IPS-NIHi11 (cell line): ENCODE measurements at regions not wholly inside any gene's neighbourhood (a gene's known extent, or its start where the extent isn't known, plus 50 kb on each side); places are given as distances from the start of the nearest gene placed in this dataset.

Experiments used
- DNase-seq: peaks from one replicate; pipeline ENCODE4 v3.0.0; 2012; ENCODE audit warnings: mixed read lengths, low spot score

DNA sequence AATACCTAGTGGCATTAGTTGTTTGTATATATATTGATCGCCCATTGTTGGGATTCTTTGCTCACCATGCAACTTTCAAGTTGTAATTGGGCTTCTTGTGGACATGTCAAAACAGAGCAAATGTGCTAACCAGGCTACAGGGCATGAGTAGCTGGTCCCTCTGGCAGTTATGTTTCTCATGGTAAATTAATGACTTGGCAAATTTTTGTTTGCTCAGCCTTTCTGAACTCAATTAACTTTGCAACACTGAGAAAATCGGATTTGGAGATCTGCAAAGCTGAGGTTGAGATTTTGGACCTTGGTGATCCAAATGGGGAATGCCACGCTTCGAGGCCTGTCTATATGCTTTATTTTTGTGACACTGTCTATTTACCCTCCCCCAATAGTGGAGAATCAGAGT, 138.5 kb upstream of the PIRT start:
- no peak for DNase-seq

DNA sequence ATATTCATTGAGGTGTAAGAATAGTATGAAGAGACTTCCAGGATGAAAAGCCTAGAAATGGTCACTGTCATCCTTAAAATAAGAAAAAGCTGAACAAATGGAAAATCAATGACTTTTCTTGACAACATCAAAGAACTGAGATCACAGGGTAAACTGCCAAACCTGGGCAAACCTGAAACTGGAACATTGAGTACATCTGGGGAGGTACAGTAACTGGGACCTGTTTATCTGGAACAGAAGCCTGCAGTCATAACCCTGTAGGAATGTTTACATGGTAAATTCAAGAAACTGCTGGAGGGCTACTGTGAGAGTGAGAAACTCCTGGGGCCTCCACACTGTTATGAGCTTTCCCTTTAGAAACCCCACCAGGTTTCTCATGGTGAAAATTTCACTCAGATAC, 130.1 kb upstream of the PIRT start:
- DNase-seq = no peak

DNA sequence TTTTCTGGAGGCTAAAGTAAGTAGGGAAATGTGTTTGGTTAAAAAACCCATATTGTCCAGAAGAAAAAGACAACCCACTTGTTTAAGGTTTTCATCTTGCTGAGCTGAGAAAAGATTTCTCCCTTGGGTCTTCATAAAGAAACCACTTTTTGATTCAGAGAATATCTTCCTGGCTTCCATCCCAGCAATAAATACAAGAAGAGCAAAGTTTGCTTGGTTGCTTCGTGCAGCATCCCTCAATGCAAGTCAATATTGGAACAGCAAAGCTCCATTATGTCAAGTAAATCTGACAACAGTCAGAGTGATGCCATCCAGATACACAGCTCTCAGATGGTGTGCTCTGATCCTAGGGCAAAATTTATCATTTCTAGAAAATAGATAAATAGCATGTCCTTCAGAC, 118.9 kb upstream of the PIRT start:
- DNase-seq = no peak

- DNase-seq = no peak
Observed at GRCh38 chr17:10944819-10945218, 106.9 kb upstream of the PIRT start.

DNA sequence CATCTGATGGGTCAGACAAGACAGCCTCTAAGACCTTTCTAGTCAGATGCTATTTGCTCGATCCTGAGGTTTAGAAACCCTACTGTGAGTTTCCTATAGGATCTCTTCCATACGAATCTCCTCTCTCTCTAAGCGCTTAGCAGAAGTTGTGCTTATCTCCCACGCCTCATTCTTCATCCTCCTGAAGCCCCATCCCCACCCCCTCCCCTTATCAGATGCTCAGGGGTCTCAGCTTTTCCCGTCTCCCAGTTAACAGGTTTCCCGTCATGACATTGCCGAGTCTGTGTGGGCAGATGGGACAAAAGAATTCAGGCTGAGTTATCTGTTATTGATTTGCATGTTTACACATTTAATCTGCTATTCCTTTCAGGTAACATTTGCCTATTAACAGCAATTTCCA, 99.0 kb upstream of the PIRT start:
- no peak for DNase-seq

- DNase-seq = no peak
Observed at GRCh38 chr17:10932938-10933337, 95.1 kb upstream of the PIRT start.

- no peak for DNase-seq
Observed at GRCh38 chr17:10931133-10931532, 93.2 kb upstream of the PIRT start.

DNA sequence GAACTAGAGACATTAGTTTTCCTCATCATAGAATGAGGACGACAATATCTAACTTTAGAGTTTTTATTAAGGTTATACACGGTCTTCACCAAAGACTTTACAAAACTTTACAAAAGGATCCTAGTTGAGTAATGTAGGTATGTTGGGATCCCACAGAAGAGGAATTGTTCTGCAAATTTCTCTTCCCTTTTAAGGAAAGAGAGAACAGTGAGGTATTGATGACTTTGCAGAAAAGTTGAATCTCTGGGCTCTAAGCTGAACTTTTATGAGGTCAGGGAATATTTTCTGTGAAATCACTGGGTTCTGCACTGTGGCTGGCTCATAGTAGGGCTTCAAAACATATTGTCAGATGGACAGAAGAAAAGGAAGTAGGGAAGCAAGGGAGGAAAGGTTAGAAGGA, 89.8 kb upstream of the PIRT start:
- DNase-seq = no peak

DNA sequence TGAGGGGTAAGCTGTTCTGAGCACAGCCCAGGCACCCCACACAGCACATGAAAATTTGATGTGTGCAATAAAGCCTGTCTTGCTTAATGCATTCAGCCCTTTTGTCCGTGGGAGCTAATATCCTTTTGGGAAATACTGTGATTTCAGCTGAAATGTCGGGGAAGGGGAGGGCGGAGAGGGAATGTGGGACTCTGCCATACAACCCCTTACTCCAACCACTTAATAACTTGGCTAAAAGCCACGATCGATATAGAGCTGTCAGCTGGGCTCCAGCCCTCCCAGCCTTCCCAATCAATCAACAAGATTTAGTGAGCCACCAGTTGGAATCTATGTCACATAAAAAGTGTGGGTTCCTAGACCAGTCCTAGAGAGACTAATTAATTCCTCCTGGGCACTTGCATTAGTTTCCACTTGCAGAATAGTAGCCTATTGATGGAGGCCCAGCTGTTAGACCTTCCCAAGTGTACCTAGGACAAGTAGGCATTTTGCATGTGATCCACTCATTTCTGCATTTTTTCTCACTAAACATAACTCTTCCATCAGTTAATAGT, 82.7 kb upstream of the PIRT start:
- no peak for DNase-seq

- DNase-seq = no peak
Observed at GRCh38 chr17:10907370-10907769, 69.5 kb upstream of the PIRT start.

- DNase-seq = no peak
Observed at GRCh38 chr17:10899281-10899680, 61.4 kb upstream of the PIRT start.

DNA sequence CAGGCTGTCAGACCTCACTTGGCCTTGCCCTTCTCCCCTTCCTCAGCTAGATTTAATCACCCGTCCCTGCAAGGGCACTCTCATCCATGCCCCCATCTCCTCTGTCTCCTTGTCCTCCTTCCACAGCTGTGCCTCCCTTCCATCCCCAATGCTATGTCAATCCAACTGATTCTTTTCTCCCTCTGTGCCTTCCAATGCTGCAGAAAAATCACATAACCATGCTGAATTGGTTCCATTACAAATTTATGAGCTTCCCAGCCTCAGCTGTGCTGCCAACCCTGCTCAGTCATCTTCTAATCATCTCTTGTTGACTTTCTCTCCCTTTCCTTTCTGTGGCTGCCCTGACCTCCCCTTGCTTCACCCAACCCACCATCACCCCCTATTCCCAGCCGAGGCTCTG, 56.3 kb upstream of the PIRT start:
- DNase-seq = no peak

DNA sequence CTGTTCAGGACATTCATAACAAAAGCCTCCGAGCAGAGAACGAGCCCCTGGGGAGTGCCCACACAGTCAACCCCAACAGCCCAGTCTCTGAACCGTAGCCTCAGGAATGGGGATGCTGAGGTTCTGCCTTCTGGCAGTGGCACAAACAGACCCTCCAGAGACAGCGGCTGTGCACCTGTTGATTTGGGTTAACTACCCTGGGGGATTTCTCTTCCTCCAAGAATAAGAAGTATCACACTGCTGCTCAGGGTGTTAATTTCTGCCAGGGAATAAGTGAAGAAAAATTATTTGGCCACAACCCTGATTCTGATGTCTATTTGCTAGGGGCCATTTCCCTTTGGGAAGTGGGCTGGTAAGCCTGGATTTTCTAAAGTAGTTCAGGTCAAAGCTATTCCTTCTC, 51.0 kb upstream of the PIRT start:
- DNase-seq = peak; percentile 16
